ENCODE measurements at regions not wholly inside any gene's neighbourhood (a gene's known extent, or its start where the extent isn't known, plus 50 kb on each side); places are given as distances from the start of the nearest gene placed in this dataset.
A peak's percentile ranks its signal among the peaks of the same experiment; 100 is the strongest.

GRCh38 chr18:11271954-11272353 is 122.6 kb upstream of the PIEZO2 start (continued):
- TF ChIP-seq REST (IDR thresholded peaks at IDR 0.05; ENCODE audit: unreplicated experiment), result no peak
- no peak for TF ChIP-seq NANOG (IDR thresholded peaks at IDR 0.05; ENCODE audit: borderline replicate concordance)
- TF ChIP-seq ZNF114 (CRISPR knock-in tag; IDR thresholded peaks at IDR 0.05), result no peak
- TF ChIP-seq JUNB (IDR thresholded peaks at IDR 0.05; ENCODE audit: unreplicated experiment), result no peak

- Mint-ChIP-seq H3K27ac (no peak overlapping the region), H3K9me3 (peaks cover 10% of the 10 kb centered on the region), H3K36me3 (ENCODE audit: low read depth) (peaks cover 6% of the 10 kb centered on the region; the same call in 2 of the 3 replicates), H3K4me3 (no peak overlapping the region), H3K27me3 (ENCODE audit: insufficient read depth, low read depth, poor library complexity) (no peaks in the 10 kb centered on the region), H3K4me1 (peaks cover 6% of the 10 kb centered on the region; the same call in 2 of the 3 replicates)
- no peak for DNase-seq (ENCODE audit: low spot score)
- Histone ChIP-seq H3K36me3 (ENCODE audit: insufficient read depth) (no peaks in the 10 kb centered on the region), H3K4me1 (ENCODE audit: insufficient read depth) (no peaks in the 10 kb centered on the region; the same call in 1 of the 2 replicates), H3K4me3 (no peak overlapping the region), H3K27ac (ENCODE audit: low read depth) (no peak overlapping the region), H4K20me1 (replicated peaks; ENCODE audit: insufficient read depth) (no peaks in the 10 kb centered on the region), H3K79me2 (replicated peaks; ENCODE audit: insufficient read depth) (no peaks in the 10 kb centered on the region), H3K4me2 (no peak overlapping the region), H3F3A (replicated peaks; ENCODE audit: low read depth) (no peaks in the 10 kb centered on the region), H3K27me3 (ENCODE audit: insufficient read depth) (no peaks in the 10 kb centered on the region), H2AFZ (peak overlapping the region; percentile 57), H3K9me2 (ENCODE audit: insufficient read depth) (0 out of 2 replicates have a peak, but pooled peaks cover 5% of the 10 kb centered on the region)
- peak; percentile 70 for ATAC-seq
- TF ChIP-seq REST (IDR thresholded peaks at IDR 0.05; ENCODE audit: unreplicated experiment), result no peak
- TF ChIP-seq, protein P1, sequence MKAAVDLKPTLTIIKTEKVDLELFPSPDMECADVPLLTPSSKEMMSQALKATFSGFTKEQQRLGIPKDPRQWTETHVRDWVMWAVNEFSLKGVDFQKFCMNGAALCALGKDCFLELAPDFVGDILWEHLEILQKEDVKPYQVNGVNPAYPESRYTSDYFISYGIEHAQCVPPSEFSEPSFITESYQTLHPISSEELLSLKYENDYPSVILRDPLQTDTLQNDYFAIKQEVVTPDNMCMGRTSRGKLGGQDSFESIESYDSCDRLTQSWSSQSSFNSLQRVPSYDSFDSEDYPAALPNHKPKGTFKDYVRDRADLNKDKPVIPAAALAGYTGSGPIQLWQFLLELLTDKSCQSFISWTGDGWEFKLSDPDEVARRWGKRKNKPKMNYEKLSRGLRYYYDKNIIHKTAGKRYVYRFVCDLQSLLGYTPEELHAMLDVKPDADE (IDR thresholded peaks at IDR 0.05), result no peak
- TF ChIP-seq EZH2phosphoT487 (IDR thresholded peaks at IDR 0.05; ENCODE audit: unreplicated experiment), result no peak
- TF ChIP-seq STAT1 (IDR thresholded peaks at IDR 0.05; ENCODE audit: unreplicated experiment), result no peak
- TF ChIP-seq NANOG (IDR thresholded peaks at IDR 0.05; ENCODE audit: borderline replicate concordance), result no peak
- no peak for TF ChIP-seq ZNF331 (CRISPR knock-in tag; IDR thresholded peaks at IDR 0.05; ENCODE audit: low read depth)
- TF ChIP-seq, protein P2, sequence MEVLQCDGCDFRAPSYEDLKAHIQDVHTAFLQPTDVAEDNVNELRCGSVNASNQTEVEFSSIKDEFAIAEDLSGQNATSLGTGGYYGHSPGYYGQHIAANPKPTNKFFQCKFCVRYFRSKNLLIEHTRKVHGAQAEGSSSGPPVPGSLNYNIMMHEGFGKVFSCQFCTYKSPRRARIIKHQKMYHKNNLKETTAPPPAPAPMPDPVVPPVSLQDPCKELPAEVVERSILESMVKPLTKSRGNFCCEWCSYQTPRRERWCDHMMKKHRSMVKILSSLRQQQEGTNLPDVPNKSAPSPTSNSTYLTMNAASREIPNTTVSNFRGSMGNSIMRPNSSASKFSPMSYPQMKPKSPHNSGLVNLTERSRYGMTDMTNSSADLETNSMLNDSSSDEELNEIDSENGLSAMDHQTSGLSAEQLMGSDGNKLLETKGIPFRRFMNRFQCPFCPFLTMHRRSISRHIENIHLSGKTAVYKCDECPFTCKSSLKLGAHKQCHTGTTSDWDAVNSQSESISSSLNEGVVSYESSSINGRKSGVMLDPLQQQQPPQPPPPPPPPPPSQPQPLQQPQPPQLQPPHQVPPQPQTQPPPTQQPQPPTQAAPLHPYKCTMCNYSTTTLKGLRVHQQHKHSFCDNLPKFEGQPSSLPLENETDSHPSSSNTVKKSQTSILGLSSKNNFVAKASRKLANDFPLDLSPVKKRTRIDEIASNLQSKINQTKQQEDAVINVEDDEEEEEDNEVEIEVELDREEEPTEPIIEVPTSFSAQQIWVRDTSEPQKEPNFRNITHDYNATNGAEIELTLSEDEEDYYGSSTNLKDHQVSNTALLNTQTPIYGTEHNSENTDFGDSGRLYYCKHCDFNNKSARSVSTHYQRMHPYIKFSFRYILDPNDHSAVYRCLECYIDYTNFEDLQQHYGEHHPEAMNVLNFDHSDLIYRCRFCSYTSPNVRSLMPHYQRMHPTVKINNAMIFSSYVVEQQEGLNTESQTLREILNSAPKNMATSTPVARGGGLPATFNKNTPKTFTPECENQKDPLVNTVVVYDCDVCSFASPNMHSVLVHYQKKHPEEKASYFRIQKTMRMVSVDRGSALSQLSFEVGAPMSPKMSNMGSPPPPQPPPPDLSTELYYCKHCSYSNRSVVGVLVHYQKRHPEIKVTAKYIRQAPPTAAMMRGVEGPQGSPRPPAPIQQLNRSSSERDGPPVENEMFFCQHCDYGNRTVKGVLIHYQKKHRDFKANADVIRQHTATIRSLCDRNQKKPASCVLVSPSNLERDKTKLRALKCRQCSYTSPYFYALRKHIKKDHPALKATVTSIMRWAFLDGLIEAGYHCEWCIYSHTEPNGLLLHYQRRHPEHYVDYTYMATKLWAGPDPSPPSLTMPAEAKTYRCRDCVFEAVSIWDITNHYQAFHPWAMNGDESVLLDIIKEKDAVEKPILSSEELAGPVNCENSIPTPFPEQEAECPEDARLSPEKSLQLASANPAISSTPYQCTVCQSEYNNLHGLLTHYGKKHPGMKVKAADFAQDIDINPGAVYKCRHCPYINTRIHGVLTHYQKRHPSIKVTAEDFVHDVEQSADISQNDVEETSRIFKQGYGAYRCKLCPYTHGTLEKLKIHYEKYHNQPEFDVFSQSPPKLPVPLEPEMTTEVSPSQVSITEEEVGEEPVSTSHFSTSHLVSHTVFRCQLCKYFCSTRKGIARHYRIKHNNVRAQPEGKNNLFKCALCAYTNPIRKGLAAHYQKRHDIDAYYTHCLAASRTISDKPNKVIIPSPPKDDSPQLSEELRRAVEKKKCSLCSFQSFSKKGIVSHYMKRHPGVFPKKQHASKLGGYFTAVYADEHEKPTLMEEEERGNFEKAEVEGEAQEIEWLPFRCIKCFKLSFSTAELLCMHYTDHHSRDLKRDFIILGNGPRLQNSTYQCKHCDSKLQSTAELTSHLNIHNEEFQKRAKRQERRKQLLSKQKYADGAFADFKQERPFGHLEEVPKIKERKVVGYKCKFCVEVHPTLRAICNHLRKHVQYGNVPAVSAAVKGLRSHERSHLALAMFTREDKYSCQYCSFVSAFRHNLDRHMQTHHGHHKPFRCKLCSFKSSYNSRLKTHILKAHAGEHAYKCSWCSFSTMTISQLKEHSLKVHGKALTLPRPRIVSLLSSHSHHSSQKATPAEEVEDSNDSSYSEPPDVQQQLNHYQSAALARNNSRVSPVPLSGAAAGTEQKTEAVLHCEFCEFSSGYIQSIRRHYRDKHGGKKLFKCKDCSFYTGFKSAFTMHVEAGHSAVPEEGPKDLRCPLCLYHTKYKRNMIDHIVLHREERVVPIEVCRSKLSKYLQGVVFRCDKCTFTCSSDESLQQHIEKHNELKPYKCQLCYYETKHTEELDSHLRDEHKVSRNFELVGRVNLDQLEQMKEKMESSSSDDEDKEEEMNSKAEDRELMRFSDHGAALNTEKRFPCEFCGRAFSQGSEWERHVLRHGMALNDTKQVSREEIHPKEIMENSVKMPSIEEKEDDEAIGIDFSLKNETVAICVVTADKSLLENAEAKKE (CRISPR knock-in tag; IDR thresholded peaks at IDR 0.05), result no peak
Observed at GRCh38 chr18:11269257-11269656, 119.9 kb upstream of the PIEZO2 start.
